Pons (tissue), 1 donor: ENCODE measurements at regions not wholly inside any gene's neighbourhood (a gene's known extent, or its start where the extent isn't known, plus 50 kb on each side); places are given as distances from the start of the nearest gene placed in this dataset.

Experiments used
- DNase-seq: peaks from one replicate; pipeline ENCODE4 v3.0.0-alpha.2; 2016; ENCODE audit warnings: low spot score

DNA sequence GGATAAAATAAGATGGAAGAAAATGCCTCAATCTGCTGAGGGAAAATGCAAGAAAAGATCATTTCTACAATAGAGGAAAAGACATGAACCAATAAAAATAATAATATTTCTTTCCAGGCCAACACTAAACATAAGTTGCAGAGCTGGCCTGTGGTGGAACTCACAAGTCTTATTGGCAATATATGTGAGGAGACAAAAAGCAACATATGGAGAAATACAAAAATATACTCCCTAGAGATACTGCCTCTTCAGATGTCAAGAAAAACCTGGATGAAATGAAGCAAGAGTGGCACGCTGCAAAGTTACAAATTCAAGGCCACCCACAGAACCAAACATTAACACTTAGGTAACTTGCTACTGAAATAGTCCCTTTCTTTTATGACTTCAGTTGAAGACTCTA is 264.9 kb upstream of the FMN2 start:
- DNase-seq, result no peak

DNA sequence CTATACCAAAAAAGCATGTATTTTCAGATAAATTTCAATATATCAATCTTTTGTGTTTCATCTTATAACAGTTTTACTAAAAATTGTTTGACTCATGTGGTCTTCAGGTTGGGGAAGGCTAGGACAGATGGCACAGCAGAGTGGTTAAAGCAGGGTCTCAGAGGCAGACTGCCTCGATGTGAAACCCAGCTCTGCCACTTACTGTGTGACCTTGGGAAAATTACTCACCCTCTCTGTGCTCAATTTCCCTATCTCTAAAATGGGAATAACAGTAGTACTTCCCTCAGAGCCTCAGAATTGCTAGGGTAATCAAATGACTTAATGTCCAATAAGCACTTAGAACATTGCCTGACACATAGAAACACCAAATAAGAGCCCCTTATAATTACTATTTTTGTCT is 262.1 kb upstream of the FMN2 start:
- DNase-seq, result no peak

DNA sequence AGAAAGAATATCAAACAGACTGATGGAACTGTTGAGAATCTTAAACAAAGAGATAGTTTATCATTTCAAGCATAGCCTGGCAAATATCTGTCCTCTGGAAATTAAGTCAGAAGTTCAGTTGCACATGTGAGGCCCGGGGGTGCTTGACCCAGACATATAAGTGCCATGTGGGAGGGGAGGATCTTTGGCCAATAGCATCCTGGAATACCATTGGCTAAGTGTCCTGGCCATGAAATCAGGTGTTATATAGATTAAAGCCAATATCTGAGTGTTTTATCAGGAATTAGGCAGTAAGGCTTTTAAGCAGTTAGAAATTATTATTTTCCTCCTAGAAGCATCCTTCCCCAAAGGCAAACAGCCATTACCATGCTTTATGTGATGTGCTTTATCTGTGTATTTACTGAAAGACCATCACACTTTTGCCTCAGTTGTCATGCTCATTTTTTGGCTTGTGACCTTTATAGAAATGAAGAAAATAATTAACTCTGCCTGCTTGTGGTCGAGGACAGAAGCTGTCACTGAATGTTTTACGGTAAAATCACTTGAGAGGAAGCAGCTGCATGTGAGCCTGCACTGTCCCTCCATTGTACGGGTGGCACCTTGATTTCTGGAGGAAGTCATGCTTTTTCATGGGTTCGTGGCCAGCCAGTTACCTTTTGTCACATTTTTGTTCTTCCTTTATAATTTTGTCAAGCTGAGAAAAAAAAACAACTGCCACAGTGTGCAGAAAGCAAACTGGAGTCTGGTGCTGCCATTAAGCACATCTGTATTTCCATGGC is 259.9 kb upstream of the FMN2 start:
- DNase-seq, result no peak

DNA sequence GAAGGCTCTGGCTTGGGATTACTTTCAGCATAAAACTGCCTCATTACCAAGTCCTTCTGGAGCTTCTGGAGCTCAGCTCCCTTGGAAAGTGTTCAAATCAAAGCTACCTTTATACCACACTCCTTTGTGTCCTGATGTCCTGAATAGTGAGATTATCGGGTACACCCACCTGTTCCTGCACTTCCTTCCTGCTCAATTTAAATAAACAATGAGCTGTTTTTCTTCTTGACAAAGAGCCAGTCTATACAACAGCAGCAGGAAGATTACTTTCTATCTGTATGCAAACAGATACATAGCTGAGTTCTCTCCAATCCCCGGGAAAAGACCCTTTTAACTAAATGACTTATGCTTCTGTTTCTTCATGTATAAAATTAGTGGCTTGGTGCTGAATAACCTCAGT is 258.0 kb upstream of the FMN2 start:
- no peak for DNase-seq

DNA sequence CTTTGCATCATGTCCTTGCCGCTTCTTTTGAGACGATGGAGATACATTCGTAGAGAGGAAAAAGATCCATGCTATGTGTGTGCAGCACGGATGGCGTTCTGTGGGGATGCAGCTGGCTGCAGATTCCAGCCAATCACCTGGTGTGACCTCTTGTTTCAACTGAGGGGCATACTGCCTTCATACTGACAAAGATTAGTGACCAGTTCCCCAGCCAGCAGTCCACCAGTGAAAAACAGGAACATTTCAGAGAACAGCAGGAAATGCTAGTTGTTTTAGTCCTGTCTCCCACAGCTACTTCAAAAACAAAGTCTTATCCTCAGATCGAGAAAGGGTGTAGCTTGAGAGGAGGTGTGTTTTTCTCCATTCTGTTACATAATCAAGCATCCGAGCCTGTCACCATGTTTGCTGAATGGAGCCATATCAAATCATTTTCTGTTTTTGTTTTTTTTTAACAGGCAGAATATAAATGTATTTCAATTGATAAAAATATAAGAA is 255.7 kb upstream of the FMN2 start:
- no peak for DNase-seq

DNA sequence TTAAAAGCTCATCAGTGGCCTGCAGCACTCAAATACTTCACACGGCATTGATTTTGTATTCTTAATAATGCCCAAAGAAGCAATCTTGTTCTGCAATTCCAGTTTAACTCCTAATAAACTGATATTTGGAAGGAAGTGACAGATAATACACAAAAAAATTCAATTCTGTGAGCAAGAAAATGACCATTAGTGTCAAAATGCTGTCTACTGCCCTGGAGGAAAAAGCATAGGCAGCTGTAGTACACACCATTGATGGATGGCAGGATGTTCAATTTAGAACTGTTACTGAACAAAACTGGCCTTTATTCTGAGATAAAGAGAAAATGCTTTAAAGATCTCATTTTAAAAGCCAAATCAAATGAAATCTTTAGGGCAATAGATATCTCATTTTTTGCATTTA is 251.3 kb upstream of the FMN2 start:
- DNase-seq, result no peak

DNA sequence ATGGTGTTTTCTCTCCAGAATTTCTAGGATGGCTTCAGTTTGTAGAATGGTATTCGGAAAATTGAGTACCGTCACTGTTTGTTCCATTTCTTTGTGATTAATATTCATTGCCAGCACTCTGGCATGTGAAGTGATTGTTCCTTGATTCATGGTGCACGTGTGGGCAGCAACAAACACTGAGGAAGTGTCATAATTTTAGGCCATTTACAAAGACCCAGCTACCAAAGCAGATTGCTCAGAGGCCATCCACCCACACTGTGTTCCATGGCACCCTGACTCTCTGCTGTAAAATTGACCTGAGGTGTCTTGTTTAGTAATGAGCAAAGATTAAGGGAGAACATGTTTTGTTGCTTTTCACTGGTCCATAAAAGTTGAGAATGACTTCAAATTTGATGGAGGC is 250.9 kb upstream of the FMN2 start:
- DNase-seq, result no peak

DNA sequence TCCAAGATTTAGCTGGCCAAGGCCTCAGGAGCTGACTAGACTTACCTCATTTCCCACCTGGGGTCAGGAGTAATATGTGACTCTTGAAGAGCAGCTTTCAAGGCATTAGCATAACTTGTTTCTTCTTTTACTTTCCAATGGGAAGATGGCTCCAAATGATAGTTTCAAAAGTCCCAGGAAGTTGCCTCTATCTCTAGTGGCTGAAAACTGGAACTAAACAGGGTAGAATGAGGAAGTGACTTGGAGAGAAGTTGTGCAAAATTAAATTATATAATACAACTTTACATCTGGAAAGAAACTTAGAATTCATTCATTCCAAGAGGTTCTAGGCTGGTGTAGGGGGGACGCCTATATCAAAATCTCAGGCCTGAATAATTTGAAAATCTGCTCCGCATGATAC is 250.1 kb upstream of the FMN2 start:
- no peak for DNase-seq

DNA sequence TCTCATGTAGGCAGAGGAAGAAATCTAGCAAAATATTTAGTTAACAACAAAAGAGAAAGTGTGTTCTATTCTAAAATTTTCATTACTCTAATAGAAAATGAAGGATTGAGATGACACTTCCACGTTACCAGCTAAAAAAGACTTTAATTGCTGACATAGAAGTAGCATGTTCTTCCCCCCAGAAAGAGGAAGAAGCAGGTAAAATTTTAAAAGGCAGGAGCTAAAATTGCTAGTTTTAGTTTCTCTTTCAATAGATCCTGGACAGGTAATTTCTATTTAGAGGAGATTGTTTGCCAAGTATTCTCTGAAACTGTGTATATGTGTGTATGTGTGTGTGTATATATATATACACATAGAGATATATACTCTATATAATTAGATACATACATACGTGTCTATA is 248.1 kb upstream of the FMN2 start:
- DNase-seq, result no peak

DNA sequence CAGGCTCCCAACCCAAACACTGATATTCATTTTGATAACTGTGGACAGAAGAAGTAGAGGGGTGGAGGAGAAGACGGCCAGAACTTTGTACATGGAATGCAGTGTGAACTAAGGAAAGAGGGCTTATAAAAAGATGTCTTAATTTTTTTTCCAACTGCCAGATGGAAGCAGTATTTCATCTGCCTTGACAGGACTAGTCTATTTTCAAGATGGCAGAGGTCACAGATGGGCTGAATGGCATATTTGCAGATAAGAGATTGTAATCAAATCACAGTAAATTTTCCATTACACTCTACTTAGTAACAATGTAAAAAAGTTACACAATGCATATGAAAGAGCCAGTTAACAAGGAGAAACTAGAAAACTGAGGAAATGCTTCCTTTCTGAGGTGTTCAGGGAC is 246.8 kb upstream of the FMN2 start:
- DNase-seq, result no peak

DNA sequence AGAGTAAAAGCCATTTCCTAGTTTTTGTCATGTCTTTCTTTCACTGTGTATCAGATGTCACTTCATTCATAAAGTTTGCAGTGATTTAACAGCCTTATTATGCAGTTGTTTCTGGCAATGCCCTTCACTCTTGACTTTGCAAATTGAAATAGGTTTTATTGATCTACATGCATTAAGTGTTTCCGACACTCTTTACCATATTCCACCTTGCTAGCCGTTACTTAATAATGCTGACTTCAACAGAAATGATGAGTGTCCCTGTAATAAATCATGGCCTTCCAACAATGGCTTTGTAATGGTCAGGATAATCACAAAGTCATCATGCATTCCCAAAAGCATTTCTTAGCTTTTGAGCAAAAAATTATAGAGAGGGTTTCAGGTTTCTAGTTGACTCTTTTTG is 236.8 kb upstream of the FMN2 start:
- no peak for DNase-seq

DNA sequence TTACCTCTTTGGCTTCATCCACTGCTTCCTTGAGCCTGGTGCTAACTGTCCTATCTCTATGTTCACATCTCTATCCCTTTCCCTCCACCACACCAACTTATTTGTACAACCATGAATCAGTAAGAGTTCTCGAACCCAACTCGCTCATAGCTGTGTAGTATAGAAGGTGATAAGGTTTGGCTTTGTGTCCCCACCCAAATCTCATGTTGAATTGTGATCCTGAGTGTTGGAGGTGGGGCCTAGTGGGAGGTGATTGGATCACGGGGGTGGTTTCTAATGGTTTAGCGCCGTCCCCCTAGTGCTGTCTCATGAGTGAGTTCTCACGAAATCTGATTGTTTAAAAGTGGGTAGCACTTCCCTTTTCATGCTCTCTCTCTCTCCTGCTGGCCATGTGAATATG is 235.6 kb upstream of the FMN2 start:
- no peak for DNase-seq

DNA sequence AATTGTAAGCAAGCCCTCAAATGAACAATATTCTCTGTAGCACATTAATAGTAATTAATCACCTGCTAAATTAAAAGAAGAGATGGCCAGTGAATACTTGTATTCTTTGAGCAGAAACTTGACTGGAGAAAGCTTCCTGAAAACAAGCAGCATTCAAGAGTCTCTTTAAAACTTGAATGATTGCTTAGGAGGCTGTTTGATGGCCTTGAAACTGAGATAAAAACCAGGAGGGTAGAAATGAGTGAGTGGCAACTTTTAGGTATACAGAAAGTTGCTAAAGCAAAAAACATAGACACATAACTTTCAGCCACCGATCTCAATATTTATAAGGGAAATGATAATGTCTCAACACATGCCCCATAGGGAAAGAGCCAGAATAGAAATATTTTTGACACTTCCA is 234.8 kb upstream of the FMN2 start:
- no peak for DNase-seq

DNA sequence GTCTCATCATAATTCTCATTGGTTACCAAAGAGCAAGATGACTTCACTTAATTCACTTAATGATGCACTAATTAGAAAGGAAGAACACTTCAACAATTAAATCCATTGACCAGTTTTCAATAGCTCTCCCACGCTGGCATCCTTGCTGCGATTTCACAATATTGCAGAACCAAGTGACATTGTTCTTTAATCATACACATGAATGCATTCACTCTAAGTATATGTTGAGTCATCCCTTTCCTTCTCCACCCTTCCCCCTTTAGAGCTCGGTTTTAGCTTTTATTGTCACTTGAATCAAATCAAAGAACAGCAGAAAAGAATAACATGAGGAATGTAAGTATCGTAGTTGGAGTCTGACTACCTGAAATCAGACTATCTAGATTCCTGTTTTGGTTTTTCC is 233.6 kb upstream of the FMN2 start:
- no peak for DNase-seq

DNA sequence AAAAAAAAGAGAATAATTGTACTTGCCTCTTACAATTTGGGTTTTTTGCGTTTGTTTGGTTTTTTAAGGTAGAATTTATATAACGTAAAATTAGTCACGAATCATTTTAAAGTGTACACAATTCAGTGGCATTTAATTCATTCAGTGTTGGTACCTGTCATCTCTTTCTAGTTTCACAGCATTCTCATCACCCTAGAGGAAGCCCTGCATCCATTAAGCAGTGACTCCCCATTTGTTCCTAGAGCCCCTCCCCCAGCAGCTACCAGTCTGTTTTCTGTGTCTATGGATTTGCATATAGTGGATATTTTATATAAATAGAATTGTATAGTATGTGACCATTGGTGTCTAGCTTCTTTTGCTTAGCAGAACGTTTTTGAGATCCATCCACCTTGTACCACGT is 233.2 kb upstream of the FMN2 start:
- DNase-seq, result no peak

DNA sequence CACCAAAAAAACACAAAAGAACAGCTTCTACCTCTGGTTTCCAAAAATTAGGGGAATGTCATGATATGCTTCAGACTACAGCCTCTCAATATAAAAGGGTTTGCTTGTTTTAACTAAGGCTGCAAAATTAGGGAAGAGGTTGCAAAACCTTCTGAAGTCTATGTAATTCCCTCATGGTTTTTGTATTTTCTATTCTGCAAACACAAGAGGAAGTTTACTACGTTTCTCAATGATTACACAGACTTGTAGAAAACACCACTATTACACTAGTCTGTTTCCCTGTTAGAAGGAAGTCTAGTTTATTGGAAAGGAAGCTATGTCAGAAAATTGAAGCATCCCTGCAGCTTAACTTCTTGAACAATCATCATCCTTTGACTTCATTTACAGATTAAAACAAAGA is 229.7 kb upstream of the FMN2 start:
- no peak for DNase-seq

DNA sequence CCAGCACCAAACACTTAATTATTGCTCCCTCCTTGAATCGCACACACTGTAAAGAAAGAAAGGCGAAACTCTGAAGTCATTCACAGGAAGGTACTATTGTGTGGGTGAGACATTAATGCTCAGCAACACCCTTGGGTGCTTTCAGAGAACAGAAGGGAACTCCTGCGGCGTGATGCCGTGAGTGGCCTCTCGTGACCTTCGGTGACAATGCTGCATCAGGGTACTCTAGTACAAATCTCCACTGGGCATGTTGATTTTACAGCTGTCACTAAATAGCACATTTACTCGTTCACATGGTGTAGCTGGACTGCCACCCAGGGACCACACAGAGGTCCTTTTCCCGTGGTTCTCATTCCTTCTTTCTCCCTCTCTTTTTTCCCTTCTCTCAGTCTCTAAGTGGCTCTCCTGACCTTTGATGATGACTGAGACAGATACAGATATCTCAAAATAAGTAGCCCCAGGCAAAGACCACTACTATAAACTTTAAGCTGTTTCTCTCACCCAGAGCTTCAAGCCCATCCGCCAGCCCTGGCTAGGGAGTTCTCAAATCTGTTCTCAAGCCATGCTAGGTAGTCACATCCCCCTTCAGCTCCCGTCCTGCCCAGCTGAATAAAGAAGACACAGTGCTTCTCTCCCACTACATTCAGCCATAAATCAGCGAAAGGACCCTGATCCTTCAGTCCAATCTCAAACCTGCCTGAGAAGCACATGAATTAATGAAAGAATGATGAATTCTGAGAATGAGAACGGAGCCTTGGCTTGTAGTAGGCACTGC is 223.4 kb upstream of the FMN2 start:
- DNase-seq, result no peak

DNA sequence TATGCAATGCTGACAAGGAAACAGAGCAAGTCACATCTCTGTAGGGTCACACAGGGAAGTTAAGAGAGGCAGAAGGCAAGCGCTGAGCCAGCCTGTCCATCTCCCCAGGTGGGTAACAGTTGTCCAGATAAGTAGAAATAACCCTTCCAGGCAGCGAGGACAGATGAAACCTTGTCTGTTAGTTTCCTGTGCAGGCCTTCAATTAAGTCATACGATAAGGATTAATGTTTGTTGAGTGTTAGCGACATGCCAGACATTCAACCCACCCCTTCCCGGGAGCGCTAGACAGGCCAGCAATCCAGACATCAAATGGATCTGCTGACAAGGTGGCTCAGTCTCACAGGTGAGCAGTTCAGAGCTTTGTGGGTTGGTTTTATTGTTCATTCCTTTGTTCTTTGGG is 221.5 kb upstream of the FMN2 start:
- no peak for DNase-seq

DNA sequence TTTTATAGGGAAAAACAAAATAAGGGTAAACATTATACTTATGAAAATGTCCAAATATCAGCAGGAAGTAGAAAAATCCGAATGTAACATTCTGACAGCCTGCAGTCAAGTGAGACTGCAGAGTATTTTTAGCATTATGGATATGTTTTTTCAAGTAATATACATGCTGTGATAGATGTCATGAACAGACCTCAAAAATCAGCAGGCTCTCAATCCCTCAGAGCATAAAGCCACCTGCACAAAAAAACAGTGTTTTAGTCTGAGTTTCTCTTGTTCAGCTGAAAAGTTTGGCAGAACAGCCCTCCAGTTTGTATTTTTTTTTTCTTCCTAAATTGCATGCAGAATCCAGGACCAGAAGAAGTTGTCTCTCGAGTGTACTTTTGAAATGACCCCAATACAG is 219.1 kb upstream of the FMN2 start:
- no peak for DNase-seq

DNA sequence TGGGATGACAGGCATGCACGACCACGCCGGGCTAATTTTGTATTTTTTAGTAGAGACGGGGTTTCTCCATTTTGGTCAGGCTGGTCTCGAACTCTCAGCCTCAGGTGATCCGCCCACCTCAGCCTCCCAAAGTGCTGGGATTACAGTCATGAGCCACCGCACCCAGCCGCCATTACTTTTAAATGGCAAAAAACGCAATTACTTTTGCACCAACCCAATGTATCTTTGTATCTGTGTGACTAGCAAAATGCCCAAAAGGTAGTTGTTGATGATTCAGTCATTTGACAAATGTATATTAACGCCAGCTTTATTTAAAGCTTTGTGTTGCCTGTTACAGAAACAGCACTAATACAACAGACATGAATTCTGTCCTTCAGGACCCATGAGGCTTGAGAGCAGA is 216.9 kb upstream of the FMN2 start:
- no peak for DNase-seq

DNA sequence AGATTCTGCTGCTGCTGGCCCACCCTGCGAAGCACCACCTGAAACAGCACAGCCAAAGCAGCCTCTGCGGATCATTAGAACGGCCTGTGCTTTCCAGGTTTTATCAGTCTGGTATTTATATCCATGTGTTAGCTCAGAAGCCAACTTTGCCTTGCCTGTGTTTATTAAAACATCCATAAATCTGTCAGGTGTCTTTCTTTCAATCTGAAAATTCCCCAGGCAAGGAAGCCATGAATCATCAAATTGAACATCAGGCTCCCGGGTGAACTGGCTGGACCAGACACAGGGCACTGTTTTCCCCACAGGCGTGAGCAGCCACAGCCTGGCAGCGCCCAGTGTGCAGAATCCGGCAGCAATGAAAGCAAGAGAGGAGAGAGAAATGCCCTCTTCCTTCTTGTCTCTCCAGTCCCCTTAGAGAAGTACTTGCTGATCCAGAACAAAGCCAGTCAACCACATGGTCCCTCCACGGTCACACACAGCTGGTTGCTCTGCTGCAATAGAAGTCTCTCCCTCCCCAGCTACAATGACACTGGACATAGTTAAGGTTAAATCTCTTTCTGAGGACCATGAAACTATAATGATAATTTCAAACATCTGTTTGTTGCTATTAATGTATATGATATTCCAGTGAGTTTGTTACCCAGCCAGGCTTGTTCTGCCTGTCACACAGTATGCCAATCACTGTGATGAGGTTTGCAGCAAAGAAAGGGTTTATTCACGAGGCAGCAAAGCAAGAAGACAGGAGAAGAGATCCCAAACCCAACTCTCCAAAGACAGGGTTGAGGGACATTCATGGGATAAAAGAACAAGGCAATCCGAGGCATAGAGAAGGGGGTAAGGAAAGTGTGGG is 212.1 kb upstream of the FMN2 start:
- no peak for DNase-seq

DNA sequence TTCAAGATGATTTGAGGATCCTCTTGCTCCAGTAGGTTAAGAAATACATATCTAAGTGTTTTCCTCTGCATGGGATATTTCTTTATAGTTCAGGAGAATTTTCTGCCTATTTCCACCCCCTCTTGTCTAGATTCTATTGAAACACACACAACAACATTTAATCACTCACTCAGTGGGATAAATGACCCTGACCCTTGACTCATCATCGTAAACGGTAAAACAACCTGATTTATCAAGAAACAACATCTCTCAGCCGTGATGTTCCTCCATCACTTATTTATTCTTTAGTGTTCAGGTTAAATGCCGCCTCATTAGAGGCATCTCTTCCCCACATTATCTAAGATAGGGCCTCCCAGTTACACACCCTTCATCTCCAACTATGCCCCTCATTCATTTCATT is 208.7 kb upstream of the FMN2 start:
- no peak for DNase-seq

DNA sequence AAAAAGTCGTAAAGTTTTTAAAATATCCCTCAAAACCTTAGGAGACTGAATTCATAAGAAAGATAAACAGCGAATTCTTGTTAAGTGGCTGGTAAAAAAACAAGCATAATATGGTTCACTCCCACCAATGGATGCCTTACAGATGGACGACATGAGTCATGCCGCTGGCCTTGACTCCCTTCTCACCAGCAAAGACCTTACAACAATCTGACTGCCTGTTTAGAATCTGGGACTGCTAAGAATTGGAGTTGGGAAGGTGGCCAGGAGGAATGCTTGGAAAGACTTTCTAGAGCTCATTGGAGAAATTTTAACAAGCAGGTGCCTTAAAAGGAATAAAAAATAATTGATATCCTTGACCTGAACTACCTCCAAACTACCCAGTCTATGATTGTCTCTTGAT is 206.9 kb upstream of the FMN2 start:
- DNase-seq, result peak; percentile 19
